Immature natural killer cell (primary cell): ENCODE measurements at regions not wholly inside any gene's neighbourhood (a gene's known extent, or its start where the extent isn't known, plus 50 kb on each side); places are given as distances from the start of the nearest gene placed in this dataset.

Experiments used
- DNase-seq, 3 donors: peaks; one replicate each; pipeline ENCODE4 v3.0.0; 2022; ENCODE audit warnings: mixed read lengths in 1 of 3
- H3K27ac Mint-ChIP-seq, 6 donors: one replicate each; pipeline ENCODE4 v1.8.0; 2020; ENCODE audit warnings: mixed read lengths in 6 of 6, mild to moderate bottlenecking in 5 of 6, inconsistent platforms in 4 of 6, moderate library complexity in 3 of 6
- H3K27me3 Mint-ChIP-seq, 3 donors: one replicate each; pipeline ENCODE4 v1.8.0; 2020 to 2021; ENCODE audit warnings: low read depth in 3 of 3, mild to moderate bottlenecking in 3 of 3, mixed read lengths in 3 of 3, moderate library complexity in 3 of 3, inconsistent platforms in 1 of 3
- H3K36me3 Mint-ChIP-seq, 3 donors: one replicate each; pipeline ENCODE4 v1.8.0; 2020; ENCODE audit warnings: mixed read lengths in 3 of 3, inconsistent platforms in 2 of 3, mild to moderate bottlenecking in 2 of 3
- H3K4me1 Mint-ChIP-seq, 2 donors: one replicate each; pipeline ENCODE4 v1.8.0; 2020; ENCODE audit warnings: inconsistent platforms in 2 of 2, mild to moderate bottlenecking in 2 of 2, mixed read lengths in 2 of 2, moderate library complexity in 1 of 2
- H3K4me3 Mint-ChIP-seq, 5 donors: one replicate each; pipeline ENCODE4 v1.8.0; 2020; ENCODE audit warnings: mild to moderate bottlenecking in 5 of 5, mixed read lengths in 5 of 5, inconsistent platforms in 3 of 5, moderate library complexity in 3 of 5
- H3K9me3 Mint-ChIP-seq, 6 donors: one replicate each; pipeline ENCODE4 v1.8.0; 2020; ENCODE audit warnings: mild to moderate bottlenecking in 6 of 6, mixed read lengths in 6 of 6, inconsistent platforms in 4 of 6, moderate library complexity in 3 of 6

DNA sequence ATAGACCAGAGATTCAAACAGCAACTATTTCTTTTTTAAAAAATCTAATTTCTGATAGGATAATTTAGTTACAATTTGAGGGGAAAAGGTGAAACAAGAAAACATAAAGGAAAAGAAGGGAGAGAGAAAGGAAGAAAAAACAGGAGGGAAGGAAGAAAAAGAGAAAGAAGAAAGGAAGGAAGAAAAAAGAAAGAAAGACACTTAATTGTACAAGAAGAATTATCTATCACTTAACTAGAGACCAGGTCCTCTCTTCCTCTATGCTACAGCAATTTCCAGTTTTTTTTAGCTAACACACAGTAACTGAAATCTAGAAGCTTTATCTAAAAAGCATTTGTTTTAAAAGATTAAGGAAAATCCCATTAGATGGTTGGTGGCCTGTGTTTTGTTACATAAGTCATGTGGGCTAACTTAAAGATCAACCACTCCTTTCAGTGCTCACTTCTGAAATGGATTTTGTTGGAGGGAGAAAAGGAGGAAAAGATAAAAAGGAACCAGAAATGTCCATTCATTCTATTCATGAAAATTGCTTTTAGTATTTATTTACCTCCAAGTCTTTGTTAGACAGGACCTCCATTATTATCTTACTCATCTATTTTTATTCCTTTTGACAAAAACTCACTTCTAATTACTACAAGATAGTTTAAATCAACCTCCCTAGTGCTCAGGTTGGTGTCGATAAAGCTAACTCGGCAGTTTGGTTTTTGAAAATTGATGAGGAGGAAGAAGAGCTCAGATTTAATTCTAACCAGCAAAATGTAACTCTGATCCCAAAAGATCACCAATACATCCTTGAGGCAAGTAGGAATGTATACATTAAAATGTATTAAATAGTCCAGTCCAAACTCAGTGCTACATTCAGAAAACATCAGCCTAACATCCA, 251.5 kb upstream of the FN1 start:
- peaks cover 0 to 7% (median 0%) of the 10 kb centered on the region in 3 donors for H3K27me3 Mint-ChIP-seq
- no peak for DNase-seq
- no peak overlapping the region for H3K4me3 Mint-ChIP-seq
- no peaks in the 10 kb centered on the region for H3K36me3 Mint-ChIP-seq
- H3K27ac Mint-ChIP-seq = no peak overlapping the region
- H3K4me1 Mint-ChIP-seq = peaks cover 0 to 3% of the 10 kb centered on the region in 2 donors
- H3K9me3 Mint-ChIP-seq = peaks cover 0 to 8% (median 0%) of the 10 kb centered on the region in 6 donors

DNA sequence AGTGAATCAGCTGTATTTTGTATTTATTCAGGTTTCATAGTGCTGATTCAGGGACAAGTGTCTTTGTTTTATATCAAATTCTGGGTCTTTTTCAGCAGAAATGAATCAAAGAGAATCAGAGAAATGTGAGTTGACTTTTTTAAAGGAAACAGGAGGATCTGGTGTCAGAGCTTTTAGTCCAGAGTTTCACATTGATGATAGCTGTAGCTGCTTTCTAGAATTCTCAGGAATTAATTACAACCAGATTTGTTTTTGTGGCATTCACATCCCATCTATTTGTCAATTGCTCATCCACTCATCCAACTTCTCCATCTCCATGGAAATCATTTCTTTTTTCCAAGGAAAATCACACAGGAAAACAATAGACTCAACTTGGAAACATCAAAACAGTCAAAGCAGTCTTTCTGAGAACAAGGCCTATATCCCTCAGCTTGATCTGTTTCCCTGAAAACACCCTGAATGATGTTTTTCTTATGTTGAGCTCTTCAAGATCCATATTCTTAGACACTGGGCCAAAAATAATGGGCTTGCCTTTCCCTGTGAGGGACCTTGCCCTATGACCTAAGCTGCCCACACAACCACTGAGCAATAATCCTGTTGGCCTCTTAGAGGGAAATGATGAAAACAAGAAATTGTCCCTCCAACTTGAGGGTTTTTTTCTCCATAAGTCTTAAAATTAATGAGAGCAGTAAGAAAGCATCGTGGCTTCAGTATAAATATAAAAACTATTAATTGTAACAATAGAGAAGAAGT, 249.5 kb upstream of the FN1 start:
- Mint-ChIP-seq H3K36me3 (no peaks in the 10 kb centered on the region), H3K4me3 (no peak overlapping the region), H3K9me3 (peaks cover 0 to 8% (median 0%) of the 10 kb centered on the region in 6 donors), H3K27me3 (peaks cover 0 to 6% (median 5%) of the 10 kb centered on the region in 3 donors), H3K4me1 (peaks cover 16 to 21% of the 10 kb centered on the region in 2 donors), H3K27ac (no peak overlapping the region)
- no peak for DNase-seq

GRCh38 chr2:215684448-215685237, 248.8 kb upstream of the FN1 start:
- H3K27me3 Mint-ChIP-seq = peaks cover 0 to 6% (median 5%) of the 10 kb centered on the region in 3 donors
- no peak overlapping the region for H3K4me3 Mint-ChIP-seq
- H3K4me1 Mint-ChIP-seq = peaks cover 16 to 21% of the 10 kb centered on the region in 2 donors
- no peak for DNase-seq
- peaks cover 0 to 8% (median 0%) of the 10 kb centered on the region in 6 donors for H3K9me3 Mint-ChIP-seq
- no peak overlapping the region for H3K27ac Mint-ChIP-seq
- H3K36me3 Mint-ChIP-seq = no peaks in the 10 kb centered on the region

DNA sequence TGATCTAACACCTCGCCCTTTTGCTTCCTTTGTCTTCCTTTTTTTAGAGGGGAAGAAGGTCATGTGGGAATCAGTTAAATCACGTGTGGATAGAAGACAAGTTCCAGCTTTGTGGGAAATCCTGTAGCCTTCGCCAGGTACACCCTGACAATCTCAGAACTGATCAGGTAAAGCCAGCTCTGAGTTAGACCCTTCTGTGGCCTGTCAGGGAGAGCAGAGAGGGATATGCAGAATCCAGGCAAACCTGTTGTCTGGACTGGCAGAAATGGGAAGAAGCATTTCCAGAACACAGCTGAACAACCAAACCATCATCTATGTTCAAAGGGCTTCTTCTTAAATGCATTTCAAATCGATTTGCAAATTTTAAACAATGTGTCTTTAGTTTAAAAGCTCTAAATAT, 247.4 kb upstream of the FN1 start:
- Mint-ChIP-seq H3K9me3 (peaks cover 0 to 8% (median 0%) of the 10 kb centered on the region in 6 donors), H3K4me1 (peaks cover 16 to 21% of the 10 kb centered on the region in 2 donors), H3K4me3 (no peak overlapping the region), H3K27ac (no peak overlapping the region), H3K27me3 (peaks cover 0 to 10% (median 5%) of the 10 kb centered on the region in 3 donors), H3K36me3 (no peaks in the 10 kb centered on the region)
- DNase-seq = no peak

DNA sequence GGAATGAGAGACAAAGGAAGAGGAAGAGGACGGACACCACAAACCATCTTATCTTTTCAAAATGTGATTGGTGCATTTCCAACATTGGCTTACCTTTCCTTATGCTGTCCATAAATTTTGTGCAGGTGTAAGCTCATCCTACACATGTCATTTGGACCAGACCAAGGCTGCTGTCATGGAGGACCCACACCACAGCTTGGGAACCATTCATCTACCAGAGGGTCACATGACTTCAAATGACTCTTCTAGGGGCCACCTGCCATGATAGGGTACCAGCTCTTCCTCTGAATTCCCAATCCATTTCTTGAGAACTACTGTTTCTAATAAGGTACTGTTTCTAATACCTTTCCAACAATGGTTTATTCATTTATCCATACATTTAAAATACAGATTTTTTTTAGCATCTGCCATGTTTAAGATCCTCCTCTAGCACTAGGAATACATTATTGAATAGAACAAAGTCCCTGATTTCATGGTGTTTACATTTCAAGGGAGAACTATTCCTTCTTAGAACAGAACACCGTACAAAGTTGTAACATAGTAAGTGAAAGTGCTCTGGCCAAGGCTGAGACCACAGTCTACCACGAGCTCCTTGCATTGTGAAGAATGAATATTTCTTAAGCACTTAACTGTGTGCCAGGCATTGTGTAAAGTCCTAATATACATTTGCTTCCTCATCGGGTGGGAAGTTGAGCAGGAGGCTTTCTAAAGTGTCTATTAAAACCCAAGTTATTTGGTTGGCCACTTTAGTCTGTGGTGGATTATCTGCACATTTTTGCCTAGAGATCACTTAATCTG, 246.1 kb upstream of the FN1 start:
- peak overlapping the region in 3 of 5 donors; percentile 15 to 50 (median 49) for H3K4me3 Mint-ChIP-seq
- H3K27ac Mint-ChIP-seq = no peak overlapping the region
- DNase-seq = no peak
- peaks cover 21% of the 10 kb centered on the region in 2 donors for H3K4me1 Mint-ChIP-seq
- no peaks in the 10 kb centered on the region for H3K36me3 Mint-ChIP-seq
- peaks cover 0 to 8% (median 0%) of the 10 kb centered on the region in 6 donors for H3K9me3 Mint-ChIP-seq
- peaks cover 0 to 12% (median 5%) of the 10 kb centered on the region in 3 donors for H3K27me3 Mint-ChIP-seq

GRCh38 chr2:215680605-215681598, 245.0 kb upstream of the FN1 start:
- H3K27ac Mint-ChIP-seq = peak overlapping the region in 2 of 6 donors; percentile 8
- no peaks in the 10 kb centered on the region for H3K36me3 Mint-ChIP-seq
- peak; percentile 2 to 23 (median 6) for DNase-seq
- H3K4me1 Mint-ChIP-seq = peaks cover 21% of the 10 kb centered on the region in 2 donors
- peaks cover 0 to 8% (median 0%) of the 10 kb centered on the region in 6 donors for H3K9me3 Mint-ChIP-seq
- peak overlapping the region in 4 of 5 donors; percentile 28 to 58 (median 44) for H3K4me3 Mint-ChIP-seq
- peaks cover 0 to 12% (median 5%) of the 10 kb centered on the region in 3 donors for H3K27me3 Mint-ChIP-seq

DNA sequence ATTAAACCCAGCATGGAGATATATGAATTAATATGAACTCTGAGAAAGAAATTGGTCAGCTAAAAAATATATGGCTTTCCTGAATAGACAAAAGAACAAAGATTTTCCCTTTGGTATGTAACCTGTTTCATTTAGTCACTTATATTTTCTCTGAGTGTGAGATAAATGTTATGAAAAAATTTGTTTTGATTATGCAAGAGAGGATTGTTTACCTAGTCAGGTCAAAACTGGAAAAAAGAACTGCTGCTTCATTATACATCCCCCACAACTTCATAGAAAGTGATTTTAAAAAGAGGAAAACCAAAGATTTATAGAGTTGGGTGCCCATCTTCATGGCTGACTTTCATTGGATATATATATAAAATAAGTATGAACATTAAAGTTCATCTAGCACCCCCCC, 242.2 kb upstream of the FN1 start:
- Mint-ChIP-seq H3K4me1 (peaks cover 21% of the 10 kb centered on the region in 2 donors), H3K27me3 (peaks cover 0 to 10% (median 5%) of the 10 kb centered on the region in 3 donors), H3K9me3 (no peaks in the 10 kb centered on the region), H3K4me3 (no peak overlapping the region), H3K27ac (no peak overlapping the region), H3K36me3 (no peaks in the 10 kb centered on the region)
- no peak for DNase-seq

GRCh38 chr2:215677481-215677880, 241.6 kb upstream of the FN1 start:
- no peaks in the 10 kb centered on the region for H3K36me3 Mint-ChIP-seq
- no peak overlapping the region for H3K27ac Mint-ChIP-seq
- peaks cover 19 to 21% of the 10 kb centered on the region in 2 donors for H3K4me1 Mint-ChIP-seq
- H3K27me3 Mint-ChIP-seq = peaks cover 3 to 10% (median 5%) of the 10 kb centered on the region in 3 donors
- no peaks in the 10 kb centered on the region for H3K9me3 Mint-ChIP-seq
- no peak overlapping the region for H3K4me3 Mint-ChIP-seq
- no peak for DNase-seq

DNA sequence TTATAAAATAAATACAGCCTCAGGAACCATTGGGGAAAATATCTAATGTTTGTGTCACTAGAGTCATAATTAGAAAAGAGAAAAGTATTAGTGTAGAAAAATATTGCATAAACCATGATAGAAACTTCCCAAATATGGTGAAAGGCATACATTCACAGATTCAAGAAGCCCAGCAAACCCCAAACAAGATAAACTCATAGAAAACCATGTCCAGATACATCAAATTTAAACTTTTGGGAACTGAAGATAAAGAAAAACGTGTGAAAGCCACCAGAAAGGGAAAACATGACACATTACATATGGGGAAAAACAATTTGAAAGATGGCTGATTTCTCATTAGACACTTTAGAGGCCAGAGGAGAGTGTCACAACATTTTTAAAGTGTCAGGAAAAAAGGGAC, 236.5 kb upstream of the FN1 start:
- Mint-ChIP-seq H3K9me3 (peaks cover 0 to 3% (median 0%) of the 10 kb centered on the region in 6 donors), H3K27ac (no peak overlapping the region), H3K4me3 (no peak overlapping the region), H3K27me3 (peaks cover 0 to 6% (median 4%) of the 10 kb centered on the region in 3 donors), H3K4me1 (peaks cover 0 to 2% of the 10 kb centered on the region in 2 donors), H3K36me3 (no peaks in the 10 kb centered on the region)
- no peak for DNase-seq

GRCh38 chr2:215671691-215672090, 235.8 kb upstream of the FN1 start:
- Mint-ChIP-seq H3K4me3 (no peak overlapping the region), H3K27ac (no peak overlapping the region), H3K4me1 (no peaks in the 10 kb centered on the region), H3K36me3 (no peaks in the 10 kb centered on the region), H3K27me3 (peaks cover 0 to 6% (median 4%) of the 10 kb centered on the region in 3 donors), H3K9me3 (peaks cover 0 to 3% (median 0%) of the 10 kb centered on the region in 6 donors)
- no peak for DNase-seq

GRCh38 chr2:215671244-215671643, 235.4 kb upstream of the FN1 start:
- Mint-ChIP-seq H3K4me3 (no peak overlapping the region), H3K27ac (no peak overlapping the region), H3K4me1 (no peaks in the 10 kb centered on the region), H3K9me3 (peaks cover 0 to 3% (median 0%) of the 10 kb centered on the region in 6 donors), H3K36me3 (no peaks in the 10 kb centered on the region), H3K27me3 (peaks cover 3 to 6% (median 6%) of the 10 kb centered on the region in 3 donors)
- no peak for DNase-seq

DNA sequence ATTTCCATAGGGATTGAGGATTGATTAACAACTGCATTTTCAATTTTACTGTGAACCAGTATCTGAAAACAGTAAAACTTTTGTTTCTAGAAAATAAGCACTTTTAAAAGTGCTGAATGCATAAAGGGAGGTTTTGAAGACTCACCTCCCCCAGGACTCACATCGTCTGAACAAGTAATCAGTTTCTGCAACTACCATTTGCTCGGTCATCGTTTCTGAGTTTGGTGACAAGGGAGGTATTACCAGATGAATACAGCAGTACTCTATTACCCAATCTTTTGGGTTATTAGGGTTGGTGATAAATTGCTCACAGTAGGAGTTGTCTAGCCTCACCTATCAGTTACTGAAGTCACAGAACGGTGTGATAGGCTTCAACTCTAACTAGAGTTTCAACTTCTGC, 234.5 kb upstream of the FN1 start:
- Mint-ChIP-seq H3K9me3 (peaks cover 0 to 3% (median 0%) of the 10 kb centered on the region in 6 donors), H3K4me3 (no peak overlapping the region), H3K27me3 (peaks cover 3 to 6% (median 3%) of the 10 kb centered on the region in 3 donors), H3K36me3 (no peaks in the 10 kb centered on the region), H3K27ac (no peak overlapping the region), H3K4me1 (no peaks in the 10 kb centered on the region)
- DNase-seq = no peak
